ENCODE measurements at regions not wholly inside any gene's neighbourhood (a gene's known extent, or its start where the extent isn't known, plus 50 kb on each side); places are given as distances from the start of the nearest gene placed in this dataset.

GRCh38 chr13:44141725-44142539 is 231.7 kb upstream of the SERP2 start (continued):
- TF ChIP-seq TCF12 (IDR thresholded peaks at IDR 0.05) = no peak
- peak; percentile 74; the same call in 1 of the 2 replicates for TF ChIP-seq TCF12 (CRISPR knock-in tag; IDR thresholded peaks at IDR 0.05)
- TF ChIP-seq DMTF1 (CRISPR knock-in tag; IDR thresholded peaks at IDR 0.05) = no peak
- TF ChIP-seq HES4 (CRISPR knock-in tag; IDR thresholded peaks at IDR 0.05; ENCODE audit: borderline replicate concordance) = no peak
- no peak; the same call in 1 of the 2 replicates for TF ChIP-seq ZNF563 (CRISPR knock-in tag; IDR thresholded peaks at IDR 0.05)
- TF ChIP-seq, protein P1, sequence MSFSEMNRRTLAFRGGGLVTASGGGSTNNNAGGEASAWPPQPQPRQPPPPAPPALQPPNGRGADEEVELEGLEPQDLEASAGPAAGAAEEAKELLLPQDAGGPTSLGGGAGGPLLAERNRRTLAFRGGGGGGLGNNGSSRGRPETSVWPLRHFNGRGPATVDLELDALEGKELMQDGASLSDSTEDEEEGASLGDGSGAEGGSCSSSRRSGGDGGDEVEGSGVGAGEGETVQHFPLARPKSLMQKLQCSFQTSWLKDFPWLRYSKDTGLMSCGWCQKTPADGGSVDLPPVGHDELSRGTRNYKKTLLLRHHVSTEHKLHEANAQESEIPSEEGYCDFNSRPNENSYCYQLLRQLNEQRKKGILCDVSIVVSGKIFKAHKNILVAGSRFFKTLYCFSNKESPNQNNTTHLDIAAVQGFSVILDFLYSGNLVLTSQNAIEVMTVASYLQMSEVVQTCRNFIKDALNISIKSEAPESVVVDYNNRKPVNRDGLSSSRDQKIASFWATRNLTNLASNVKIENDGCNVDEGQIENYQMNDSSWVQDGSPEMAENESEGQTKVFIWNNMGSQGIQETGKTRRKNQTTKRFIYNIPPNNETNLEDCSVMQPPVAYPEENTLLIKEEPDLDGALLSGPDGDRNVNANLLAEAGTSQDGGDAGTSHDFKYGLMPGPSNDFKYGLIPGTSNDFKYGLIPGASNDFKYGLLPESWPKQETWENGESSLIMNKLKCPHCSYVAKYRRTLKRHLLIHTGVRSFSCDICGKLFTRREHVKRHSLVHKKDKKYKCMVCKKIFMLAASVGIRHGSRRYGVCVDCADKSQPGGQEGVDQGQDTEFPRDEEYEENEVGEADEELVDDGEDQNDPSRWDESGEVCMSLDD (CRISPR knock-in tag; IDR thresholded peaks at IDR 0.05; ENCODE audit: borderline replicate concordance) = no peak
- no peak for TF ChIP-seq NCOA5 (CRISPR knock-in tag; IDR thresholded peaks at IDR 0.05)
- no peak for TF ChIP-seq ZNF460 (CRISPR knock-in tag; IDR thresholded peaks at IDR 0.05; ENCODE audit: borderline replicate concordance)
- TF ChIP-seq ZNF562 (CRISPR knock-in tag; IDR thresholded peaks at IDR 0.05; ENCODE audit: borderline replicate concordance) = no peak
- no peak for TF ChIP-seq PHB2 (IDR thresholded peaks at IDR 0.05; ENCODE audit: partially characterized antibody)
- peak; percentile 76 for TF ChIP-seq GATAD1 (CRISPR knock-in tag; IDR thresholded peaks at IDR 0.05)
- no peak for TF ChIP-seq PATZ1 (CRISPR knock-in tag; IDR thresholded peaks at IDR 0.05)
- TF ChIP-seq ZSCAN29 (CRISPR knock-in tag; conservative IDR thresholded peaks at IDR 0.05) = no peak
- no peak for TF ChIP-seq SIN3B (IDR thresholded peaks at IDR 0.05; ENCODE audit: low read length)
- TF ChIP-seq ZFP41 (CRISPR knock-in tag; IDR thresholded peaks at IDR 0.05; ENCODE audit: borderline replicate concordance) = 0 out of 2 replicates have a peak, but pooled peaks have one; percentile 56
- TF ChIP-seq ZBTB14 (CRISPR knock-in tag; IDR thresholded peaks at IDR 0.05) = no peak
- TF ChIP-seq, protein P2, sequence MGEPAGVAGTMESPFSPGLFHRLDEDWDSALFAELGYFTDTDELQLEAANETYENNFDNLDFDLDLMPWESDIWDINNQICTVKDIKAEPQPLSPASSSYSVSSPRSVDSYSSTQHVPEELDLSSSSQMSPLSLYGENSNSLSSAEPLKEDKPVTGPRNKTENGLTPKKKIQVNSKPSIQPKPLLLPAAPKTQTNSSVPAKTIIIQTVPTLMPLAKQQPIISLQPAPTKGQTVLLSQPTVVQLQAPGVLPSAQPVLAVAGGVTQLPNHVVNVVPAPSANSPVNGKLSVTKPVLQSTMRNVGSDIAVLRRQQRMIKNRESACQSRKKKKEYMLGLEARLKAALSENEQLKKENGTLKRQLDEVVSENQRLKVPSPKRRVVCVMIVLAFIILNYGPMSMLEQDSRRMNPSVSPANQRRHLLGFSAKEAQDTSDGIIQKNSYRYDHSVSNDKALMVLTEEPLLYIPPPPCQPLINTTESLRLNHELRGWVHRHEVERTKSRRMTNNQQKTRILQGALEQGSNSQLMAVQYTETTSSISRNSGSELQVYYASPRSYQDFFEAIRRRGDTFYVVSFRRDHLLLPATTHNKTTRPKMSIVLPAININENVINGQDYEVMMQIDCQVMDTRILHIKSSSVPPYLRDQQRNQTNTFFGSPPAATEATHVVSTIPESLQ (CRISPR knock-in tag; conservative IDR thresholded peaks at IDR 0.05) = no peak
- TF ChIP-seq FOXO1 (CRISPR knock-in tag; IDR thresholded peaks at IDR 0.05) = peak; percentile 55; the same call in 1 of the 2 replicates
- no peak for TF ChIP-seq HNRNPK (IDR thresholded peaks at IDR 0.05; ENCODE audit: low read depth, low read length, poor library complexity, severe bottlenecking)
